ENCODE measurements at regions not wholly inside any gene's neighbourhood (a gene's known extent, or its start where the extent isn't known, plus 50 kb on each side); places are given as distances from the start of the nearest gene placed in this dataset.
A peak's percentile ranks its signal among the peaks of the same experiment; 100 is the strongest.

DNA sequence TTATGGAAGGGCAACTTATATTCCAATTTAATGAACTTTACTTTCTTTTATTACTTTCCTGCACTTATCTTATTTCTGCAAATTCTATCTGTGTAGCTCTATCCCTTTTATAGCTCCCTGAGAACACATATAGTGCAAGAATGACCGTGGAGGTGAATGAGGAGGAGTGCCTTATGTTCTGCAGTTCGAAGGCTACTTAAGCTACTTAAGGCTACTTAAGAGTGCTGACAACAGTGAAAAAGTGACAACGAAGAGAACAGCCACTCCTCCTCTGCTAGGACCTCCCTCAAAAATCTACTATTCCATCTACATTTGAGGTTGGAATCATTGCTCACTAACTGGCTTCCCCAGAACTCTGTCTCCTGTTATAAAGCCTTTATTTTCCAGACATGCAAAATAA, 1365.7 kb upstream of the C9orf72 start:
- no peak overlapping the region for H3K27ac ChIP-seq
- H3K27me3 Mint-ChIP-seq (ENCODE audit: insufficient read depth, low read depth), result no peaks in the 10 kb centered on the region
- H3K4me3 ChIP-seq, result no peak overlapping the region
- H3K9me3 ChIP-seq (ENCODE audit: low read depth), result no peaks in the 10 kb centered on the region
- no peaks in the 10 kb centered on the region for H3F3A ChIP-seq (ENCODE audit: low read depth)
- no peaks in the 10 kb centered on the region for H3K4me1 Mint-ChIP-seq
- no peak overlapping the region for H3K4me2 ChIP-seq
- DNase-seq (ENCODE audit: low spot score), result peak; percentile 2
- no peak overlapping the region for H3K9ac ChIP-seq
- H3K27ac Mint-ChIP-seq, result no peak overlapping the region
- no peaks in the 10 kb centered on the region for H3K27me3 ChIP-seq
- no peaks in the 10 kb centered on the region for H4K20me1 ChIP-seq (ENCODE audit: low read depth)
- H3K9me3 Mint-ChIP-seq, result no peaks in the 10 kb centered on the region
- no peaks in the 10 kb centered on the region for H3K36me3 ChIP-seq
- H3K4me3 Mint-ChIP-seq, result no peak overlapping the region
- peaks cover 16% of the 10 kb centered on the region for H3K4me1 ChIP-seq
- TF ChIP-seq, protein P1, sequence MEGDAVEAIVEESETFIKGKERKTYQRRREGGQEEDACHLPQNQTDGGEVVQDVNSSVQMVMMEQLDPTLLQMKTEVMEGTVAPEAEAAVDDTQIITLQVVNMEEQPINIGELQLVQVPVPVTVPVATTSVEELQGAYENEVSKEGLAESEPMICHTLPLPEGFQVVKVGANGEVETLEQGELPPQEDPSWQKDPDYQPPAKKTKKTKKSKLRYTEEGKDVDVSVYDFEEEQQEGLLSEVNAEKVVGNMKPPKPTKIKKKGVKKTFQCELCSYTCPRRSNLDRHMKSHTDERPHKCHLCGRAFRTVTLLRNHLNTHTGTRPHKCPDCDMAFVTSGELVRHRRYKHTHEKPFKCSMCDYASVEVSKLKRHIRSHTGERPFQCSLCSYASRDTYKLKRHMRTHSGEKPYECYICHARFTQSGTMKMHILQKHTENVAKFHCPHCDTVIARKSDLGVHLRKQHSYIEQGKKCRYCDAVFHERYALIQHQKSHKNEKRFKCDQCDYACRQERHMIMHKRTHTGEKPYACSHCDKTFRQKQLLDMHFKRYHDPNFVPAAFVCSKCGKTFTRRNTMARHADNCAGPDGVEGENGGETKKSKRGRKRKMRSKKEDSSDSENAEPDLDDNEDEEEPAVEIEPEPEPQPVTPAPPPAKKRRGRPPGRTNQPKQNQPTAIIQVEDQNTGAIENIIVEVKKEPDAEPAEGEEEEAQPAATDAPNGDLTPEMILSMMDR (IDR thresholded peaks at IDR 0.05), result no peak
- no peak for TF ChIP-seq EZH2phosphoT487 (IDR thresholded peaks at IDR 0.05)
- TF ChIP-seq EZH2 (IDR thresholded peaks at IDR 0.05), result no peak
- no peaks in the 10 kb centered on the region for H3K79me2 ChIP-seq (ENCODE audit: low read depth)
- H2AFZ ChIP-seq (replicated peaks), result no peak overlapping the region
- no peaks in the 10 kb centered on the region for H3K36me3 Mint-ChIP-seq

DNA sequence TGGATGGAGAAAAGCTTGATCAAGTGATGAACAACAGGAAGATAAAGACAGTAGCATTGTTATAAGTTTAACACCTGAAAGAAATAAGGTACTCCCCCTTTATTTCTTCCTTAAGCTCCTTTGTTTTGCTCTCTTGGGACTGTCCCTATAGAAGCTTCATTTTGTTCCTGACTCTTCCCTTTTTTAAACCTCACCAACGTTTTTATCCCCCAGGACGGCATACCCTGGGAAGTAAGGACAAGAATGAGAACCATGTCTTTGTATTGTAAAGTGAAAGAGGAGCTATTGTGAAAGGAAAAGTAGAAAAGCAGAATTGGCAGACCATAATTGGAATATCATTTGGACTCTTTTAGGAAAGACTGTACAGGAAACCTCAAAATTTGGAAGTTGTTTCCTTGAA, 1368.6 kb upstream of the C9orf72 start:
- Mint-ChIP-seq H3K36me3 (no peaks in the 10 kb centered on the region), H3K4me3 (no peak overlapping the region), H3K27ac (no peak overlapping the region), H3K4me1 (no peaks in the 10 kb centered on the region), H3K27me3 (ENCODE audit: insufficient read depth, low read depth) (no peaks in the 10 kb centered on the region), H3K9me3 (no peaks in the 10 kb centered on the region)
- Histone ChIP-seq H3F3A (ENCODE audit: low read depth) (no peaks in the 10 kb centered on the region), H3K4me1 (peaks cover 16% of the 10 kb centered on the region), H3K79me2 (ENCODE audit: low read depth) (no peaks in the 10 kb centered on the region), H4K20me1 (ENCODE audit: low read depth) (no peaks in the 10 kb centered on the region), H3K9ac (no peak overlapping the region), H3K9me3 (ENCODE audit: low read depth) (no peaks in the 10 kb centered on the region), H3K4me3 (no peak overlapping the region), H2AFZ (replicated peaks) (no peak overlapping the region), H3K36me3 (no peaks in the 10 kb centered on the region), H3K27me3 (no peaks in the 10 kb centered on the region), H3K27ac (peak overlapping the region; percentile 33), H3K4me2 (peak overlapping the region; percentile 34)
- TF ChIP-seq EZH2phosphoT487 (IDR thresholded peaks at IDR 0.05) (no peak), EZH2 (IDR thresholded peaks at IDR 0.05) (no peak)
- TF ChIP-seq, protein P1 (IDR thresholded peaks at IDR 0.05), result no peak
- peak; percentile 11 for DNase-seq (ENCODE audit: low spot score)

DNA sequence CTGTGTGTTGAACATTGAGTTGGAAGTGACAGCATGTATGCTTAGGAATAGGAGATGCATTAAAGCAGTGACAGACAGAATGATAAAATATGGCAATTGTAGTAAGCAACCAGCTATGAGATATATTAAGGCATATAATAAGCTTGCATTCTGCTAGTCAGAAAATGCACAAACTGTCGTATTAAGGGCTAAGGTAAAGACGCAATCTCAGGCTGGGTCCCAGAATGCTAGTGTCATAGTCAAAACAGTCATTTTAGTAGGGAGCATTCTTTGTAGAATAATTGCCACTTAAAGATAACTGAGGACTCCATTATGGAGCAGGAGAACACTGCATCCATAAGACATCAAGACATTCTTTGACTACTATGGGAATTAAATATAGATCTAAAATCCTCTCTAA, 1369.7 kb upstream of the C9orf72 start:
- no peak overlapping the region for H3K4me2 ChIP-seq
- Mint-ChIP-seq H3K27me3 (ENCODE audit: insufficient read depth, low read depth) (no peaks in the 10 kb centered on the region), H3K4me1 (no peaks in the 10 kb centered on the region), H3K36me3 (no peaks in the 10 kb centered on the region), H3K27ac (no peak overlapping the region), H3K9me3 (no peaks in the 10 kb centered on the region), H3K4me3 (no peak overlapping the region)
- H3K4me3 ChIP-seq, result no peak overlapping the region
- no peak overlapping the region for H3K27ac ChIP-seq
- DNase-seq (ENCODE audit: low spot score), result no peak
- H3K36me3 ChIP-seq, result no peaks in the 10 kb centered on the region
- H2AFZ ChIP-seq (replicated peaks), result no peak overlapping the region
- H3K9ac ChIP-seq, result no peak overlapping the region
- TF ChIP-seq EZH2 (IDR thresholded peaks at IDR 0.05), result no peak
- TF ChIP-seq EZH2phosphoT487 (IDR thresholded peaks at IDR 0.05), result no peak
- TF ChIP-seq, protein P1 (IDR thresholded peaks at IDR 0.05), result no peak
- H3K4me1 ChIP-seq, result peaks cover 16% of the 10 kb centered on the region
- no peaks in the 10 kb centered on the region for H3F3A ChIP-seq (ENCODE audit: low read depth)
- H3K9me3 ChIP-seq (ENCODE audit: low read depth), result no peaks in the 10 kb centered on the region
- H3K27me3 ChIP-seq, result no peaks in the 10 kb centered on the region
- H4K20me1 ChIP-seq (ENCODE audit: low read depth), result no peaks in the 10 kb centered on the region
- H3K79me2 ChIP-seq (ENCODE audit: low read depth), result no peaks in the 10 kb centered on the region

Measured in neural progenitor cell (in vitro differentiated cells).